T-cell (primary cell): ENCODE measurements at regions not wholly inside any gene's neighbourhood (a gene's known extent, or its start where the extent isn't known, plus 50 kb on each side); places are given as distances from the start of the nearest gene placed in this dataset.
"Not testable (repeated sequence)": the region's sequence is repeated elsewhere in the genome, so short reads cannot be mapped to it uniquely, and the experiment has no call there.

Experiments used
- ATAC-seq, 4 experiments: fragments of 200-7000 bp in 3 of 4; fragments of 150-1000 bp in 1 of 4; cut with Tn5 transposase; replicated peaks in 1 of 4; 1 replicate in 3 of 4; 2 replicates in 1 of 4; pipeline ENCODE4 v1.10.0; 2021; ENCODE audit warnings: moderate library complexity in 3 of 4, mild to moderate bottlenecking in 2 of 4, moderate number of reproducible peaks in 1 of 4
- CTCF ChIA-PET, 2 donors: fragments of 300-600 bp; sonication (Branson Sonifier 250); formaldehyde crosslinking; loops; one replicate each; lab custom pipeline; 2022; ENCODE audit warnings: antibody characterized with exemption in 2 of 2; lab: Charles Lee
- POLR2A ChIA-PET, 2 donors: fragments of 300-600 bp; sonication (Branson Sonifier 250); formaldehyde crosslinking; loops; one replicate each; lab custom pipeline; 2022; ENCODE audit warnings: antibody characterized with exemption in 2 of 2; lab: Charles Lee
- DNase-seq, 35 experiments: peaks; one replicate each; pipeline versions ENCODE4 v3.0.0 to v3.0.0-alpha.2; 2013 to 2023
- H3K27ac ChIP-seq: one replicate; pipeline ENCODE4 v1.5.1; 2013; ENCODE audit warnings: low read length
- H3K27me3 ChIP-seq, 2 experiments: replicated peaks in 1 of 2; 1 replicate in 1 of 2; 2 replicates in 1 of 2; pipeline versions ENCODE4 v1.6.1 to v1.7.0; 2013; ENCODE audit warnings: low read length in 1 of 2, mixed read lengths in 1 of 2; ENCODE audit not compliant: control insufficient read depth in 2 of 2, insufficient read depth in 2 of 2; ENCODE audit errors: extremely low read depth in 1 of 2
- H3K36me3 ChIP-seq, 2 donors: 1 replicate in 1 of 2; 2 replicates in 1 of 2; pipeline versions ENCODE4 v1.6.1 to v1.7.0; 2013; ENCODE audit warnings: low read length in 1 of 2; ENCODE audit not compliant: control insufficient read depth in 2 of 2, insufficient read depth in 1 of 2; ENCODE audit errors: extremely low read depth in 1 of 2
- H3K4me1 ChIP-seq, 2 experiments: 1 replicate in 1 of 2; 2 replicates in 1 of 2; pipeline versions ENCODE4 v1.6.1 to v1.7.0; 2013; ENCODE audit warnings: low read length in 2 of 2, mixed read lengths in 1 of 2; ENCODE audit not compliant: insufficient read depth in 2 of 2, control insufficient read depth in 1 of 2; ENCODE audit errors: extremely low read depth in 1 of 2
- H3K4me3 ChIP-seq, 2 donors: 1 replicate in 1 of 2; 2 replicates in 1 of 2; pipeline versions ENCODE4 v1.5.1 to v1.7.0; 2013; ENCODE audit warnings: mild to moderate bottlenecking in 2 of 2, low read length in 1 of 2, moderate library complexity in 1 of 2; ENCODE audit not compliant: control insufficient read depth in 1 of 2; ENCODE audit errors: extremely low read depth in 1 of 2
- H3K9me3 ChIP-seq: 2 replicates; pipeline ENCODE4 v1.7.0; 2013
- H3K27ac Mint-ChIP-seq, 2 donors: one replicate each; pipeline ENCODE4 v1.8.0; 2020 to 2021; ENCODE audit warnings: mild to moderate bottlenecking in 2 of 2, mixed read lengths in 2 of 2
- H3K27me3 Mint-ChIP-seq, 2 donors: one replicate each; pipeline ENCODE4 v1.8.0; 2021 to 2022; ENCODE audit warnings: mixed read lengths in 2 of 2
- H3K36me3 Mint-ChIP-seq: one replicate; pipeline ENCODE4 v1.8.0; 2021; ENCODE audit warnings: mixed read lengths
- H3K4me1 Mint-ChIP-seq, 3 donors: one replicate each; pipeline ENCODE4 v1.8.0; 2020 to 2022; ENCODE audit warnings: mixed read lengths in 3 of 3, mild to moderate bottlenecking in 1 of 3
- H3K4me3 Mint-ChIP-seq, 3 donors: one replicate each; pipeline ENCODE4 v1.8.0; 2020 to 2022; ENCODE audit warnings: mild to moderate bottlenecking in 3 of 3, mixed read lengths in 3 of 3, moderate library complexity in 3 of 3
- H3K9me3 Mint-ChIP-seq, 3 donors: one replicate each; pipeline ENCODE4 v1.8.0; 2020 to 2022; ENCODE audit warnings: mixed read lengths in 3 of 3
- WGBS: methylation state at CpG from one replicate; pipeline ENCODE4 v1.1.5; 2013; ENCODE audit warnings: missing lambda C conversion rate; ENCODE audit not compliant: insufficient coverage; 5-methylcytosine and 5-hydroxymethylcytosine counted together

DNA sequence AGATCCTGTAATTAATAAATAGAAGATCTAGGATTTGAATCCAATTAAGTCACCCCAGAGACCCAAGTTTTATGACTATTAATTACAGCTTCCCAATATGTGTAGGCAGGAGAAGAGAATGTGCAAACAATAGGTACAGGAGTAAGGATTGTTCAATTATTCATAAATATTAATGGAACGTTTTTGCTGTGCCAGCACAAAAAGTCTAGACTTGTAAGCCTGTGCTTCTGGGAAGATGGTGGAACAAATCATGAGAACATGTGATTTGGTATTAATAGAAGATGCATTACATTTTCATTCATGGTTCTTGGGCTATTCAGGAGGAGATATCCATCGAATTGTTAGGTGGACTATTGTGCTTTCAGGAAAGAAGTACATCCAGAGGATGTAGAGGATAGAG lies 1240.9 kb downstream of the STIM2 start:
- Histone ChIP-seq H3K36me3 (no peaks in the 10 kb centered on the region), H3K4me1 (no peaks in the 10 kb centered on the region), H3K4me3 (no peak overlapping the region), H3K27me3 (no peaks in the 10 kb centered on the region), H3K9me3 (no peaks in the 10 kb centered on the region), H3K27ac (no peak overlapping the region)
- ATAC-seq (no peak), DNase-seq (no peak)
- Mint-ChIP-seq H3K27ac (no peak overlapping the region), H3K9me3 (peaks cover 7 to 13% (median 10%) of the 10 kb centered on the region in 3 donors), H3K4me1 (no peaks in the 10 kb centered on the region), H3K4me3 (no peak overlapping the region), H3K36me3 (no peaks in the 10 kb centered on the region), H3K27me3 (no peaks in the 10 kb centered on the region)
- POLR2A ChIA-PET = no interaction called here
- CTCF ChIA-PET = no interaction called here
- 53% methylated on average over 2 of the region's 2 CpGs for WGBS

- H3K9me3 Mint-ChIP-seq = peaks cover 7 to 13% (median 10%) of the 10 kb centered on the region in 3 donors
- ATAC-seq (no peak), DNase-seq (no peak)
- no CpG with 5 or more reads among the region's 2 CpGs for WGBS
- POLR2A ChIA-PET = no interaction called here
- no peak overlapping the region for H3K27ac ChIP-seq
- no peak overlapping the region for H3K4me3 ChIP-seq
- no peak overlapping the region for H3K27ac Mint-ChIP-seq
- no peak overlapping the region for H3K4me3 Mint-ChIP-seq
- H3K36me3 Mint-ChIP-seq = no peaks in the 10 kb centered on the region
- CTCF ChIA-PET = no interaction called here
- H3K9me3 ChIP-seq = no peaks in the 10 kb centered on the region
- no peaks in the 10 kb centered on the region for H3K4me1 Mint-ChIP-seq
- no peaks in the 10 kb centered on the region for H3K27me3 Mint-ChIP-seq
- H3K4me1 ChIP-seq = no peaks in the 10 kb centered on the region
- no peaks in the 10 kb centered on the region for H3K27me3 ChIP-seq
- H3K36me3 ChIP-seq = no peaks in the 10 kb centered on the region
These were observed 1244.7 kb downstream of the STIM2 start for GRCh38 chr4:28105271-28105859.

DNA sequence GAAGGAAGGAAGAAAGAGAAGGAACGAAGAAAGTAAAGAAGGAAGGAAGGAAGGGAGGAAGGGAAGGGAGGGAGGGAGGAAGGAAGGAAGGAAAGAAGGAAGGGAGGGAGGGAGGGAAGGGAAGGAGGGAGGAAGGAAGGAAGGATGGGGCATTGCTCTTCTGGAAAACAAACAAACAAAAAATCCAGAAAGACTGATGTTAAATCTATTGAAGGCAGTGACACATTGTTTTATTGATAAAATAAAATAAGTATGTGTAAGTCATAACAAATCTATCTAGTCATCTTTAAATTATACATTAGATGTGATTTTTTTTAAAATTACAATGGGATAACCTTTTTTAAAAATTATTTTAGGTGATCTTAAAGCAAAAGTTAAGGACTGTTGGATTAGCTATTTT lies 1245.5 kb downstream of the STIM2 start:
- CTCF ChIA-PET = no interaction called here
- POLR2A ChIA-PET = no interaction called here
- DNase-seq (no peak), ATAC-seq (no peak)
- H3K9me3 ChIP-seq = no peaks in the 10 kb centered on the region
- no peak overlapping the region for H3K4me3 ChIP-seq
- H3K27ac Mint-ChIP-seq = no peak overlapping the region
- no peaks in the 10 kb centered on the region for H3K36me3 ChIP-seq
- no peak overlapping the region for H3K27ac ChIP-seq
- H3K27me3 ChIP-seq = no peaks in the 10 kb centered on the region
- H3K9me3 Mint-ChIP-seq = peaks cover 7 to 13% (median 10%) of the 10 kb centered on the region in 3 donors
- H3K4me3 Mint-ChIP-seq = no peak overlapping the region
- H3K4me1 ChIP-seq = no peaks in the 10 kb centered on the region
- no CpG with 5 or more reads among the region's 1 CpG for WGBS
- no peaks in the 10 kb centered on the region for H3K4me1 Mint-ChIP-seq
- no peaks in the 10 kb centered on the region for H3K27me3 Mint-ChIP-seq
- no peaks in the 10 kb centered on the region for H3K36me3 Mint-ChIP-seq

GRCh38 chr4:28109801-28110200 lies 1249.2 kb downstream of the STIM2 start:
- ChIA-PET POLR2A (no interaction called here), CTCF (no interaction called here)
- Mint-ChIP-seq H3K36me3 (no peaks in the 10 kb centered on the region), H3K4me1 (no peaks in the 10 kb centered on the region), H3K27ac (no peak overlapping the region), H3K4me3 (no peak overlapping the region), H3K27me3 (no peaks in the 10 kb centered on the region), H3K9me3 (peaks cover 3 to 5% (median 4%) of the 10 kb centered on the region in 3 donors)
- DNase-seq (no peak), ATAC-seq (no peak)
- no peaks in the 10 kb centered on the region for H3K9me3 ChIP-seq
- no peak overlapping the region for H3K27ac ChIP-seq
- no peaks in the 10 kb centered on the region for H3K27me3 ChIP-seq
- H3K4me1 ChIP-seq = no peaks in the 10 kb centered on the region
- H3K36me3 ChIP-seq = no peaks in the 10 kb centered on the region
- H3K4me3 ChIP-seq = no peak overlapping the region

- H3K36me3 ChIP-seq, H3K27ac Mint-ChIP-seq, H3K27me3 Mint-ChIP-seq, H3K36me3 Mint-ChIP-seq, H3K27ac ChIP-seq, H3K4me1 ChIP-seq, H3K4me3 Mint-ChIP-seq, POLR2A ChIA-PET, H3K27me3 ChIP-seq, ATAC-seq, DNase-seq, H3K4me1 Mint-ChIP-seq, H3K4me3 ChIP-seq, H3K9me3 ChIP-seq, CTCF ChIA-PET: not testable (repeated sequence)
- WGBS = 89% methylated on average over 26 of the region's 29 CpGs
- H3K9me3 Mint-ChIP-seq = peaks cover 5 to 11% (median 11%) of the 10 kb centered on the region in 3 donors
These were observed 1252.2 kb downstream of the STIM2 start for GRCh38 chr4:28112691-28113335.

- POLR2A ChIA-PET, H3K4me3 ChIP-seq, H3K27ac Mint-ChIP-seq: not testable (repeated sequence)
These were observed 1252.9 kb downstream of the STIM2 start for GRCh38 chr4:28113586-28113985.

More at GRCh38 chr4:28113586-28113985, 1252.9 kb downstream of the STIM2 start:
- H3K36me3 ChIP-seq, H3K9me3 ChIP-seq, DNase-seq, H3K4me1 ChIP-seq, H3K27ac ChIP-seq, H3K4me3 Mint-ChIP-seq, H3K4me1 Mint-ChIP-seq, H3K27me3 Mint-ChIP-seq, H3K27me3 ChIP-seq, CTCF ChIA-PET, H3K36me3 Mint-ChIP-seq, ATAC-seq: not testable (repeated sequence)
- 61% methylated on average over 16 of the region's 16 CpGs for WGBS
- peaks cover 10 to 16% (median 11%) of the 10 kb centered on the region in 3 donors for H3K9me3 Mint-ChIP-seq
